PC-9 (cell line): ENCODE measurements at regions not wholly inside any gene's neighbourhood (a gene's known extent, or its start where the extent isn't known, plus 50 kb on each side); places are given as distances from the start of the nearest gene placed in this dataset.
A peak's percentile ranks its signal among the peaks of the same experiment; 100 is the strongest.

Experiments used
- BruUV-seq: library from RNA; stranded (reverse); fragments of 400-500 nt; replicated peaks from 2 replicates; lab custom pipeline; 2021; lab: Mats Ljungman, UMichigan
- CTCF ChIA-PET: fragments of 300-600 bp; sonication (Branson Sonifier 250); formaldehyde crosslinking; loops from one replicate; lab custom pipeline; 2022; ENCODE audit warnings: antibody characterized with exemption; lab: Charles Lee
- POLR2A ChIA-PET: fragments of 300-600 bp; sonication (Branson Sonifier 250); formaldehyde crosslinking; loops from one replicate; lab custom pipeline; 2022; ENCODE audit warnings: antibody characterized with exemption; ENCODE audit not compliant: unreplicated experiment; lab: Charles Lee
- DNase-seq, 2 experiments: peaks; one replicate each; pipeline versions ENCODE4 v3.0.0 to v3.0.0-alpha.2; 2015 to 2022; ENCODE audit warnings: mixed read lengths in 1 of 2
- H2AFZ ChIP-seq: fragments of 200-600 bp; sonication (generic); 2 replicates; pipeline ENCODE4 v1.8.1; 2017; ENCODE audit warnings: antibody characterized with exemption
- H3F3A ChIP-seq: fragments of 200-600 bp; sonication (generic); 2 replicates; pipeline ENCODE4 v1.8.1; 2017; ENCODE audit warnings: antibody characterized with exemption, mild to moderate bottlenecking, low read depth; ENCODE audit not compliant: insufficient read depth
- H3K27ac ChIP-seq: fragments of 200-600 bp; sonication (generic); 2 replicates; pipeline ENCODE4 v1.6.1; 2016; ENCODE audit warnings: mixed run types
- H3K27me3 ChIP-seq: fragments of 200-600 bp; sonication (generic); 2 replicates; pipeline ENCODE4 v1.6.1; 2016; ENCODE audit warnings: low read depth, mixed run types; ENCODE audit not compliant: insufficient read depth
- H3K36me3 ChIP-seq: fragments of 200-600 bp; sonication (generic); 2 replicates; pipeline ENCODE4 v1.6.1; 2016; ENCODE audit warnings: low read depth, mixed run types
- H3K4me1 ChIP-seq: fragments of 200-600 bp; sonication (generic); replicated peaks from 2 replicates; pipeline ENCODE4 v1.6.1; 2016; ENCODE audit warnings: mixed run types; ENCODE audit not compliant: insufficient read depth
- H3K4me2 ChIP-seq: fragments of 200-600 bp; sonication (generic); 2 replicates; pipeline ENCODE4 v1.6.1; 2017; ENCODE audit warnings: mixed run types
- H3K4me3 ChIP-seq: fragments of 200-600 bp; sonication (generic); 2 replicates; pipeline ENCODE4 v1.6.1; 2016; ENCODE audit warnings: mixed run types
- H3K79me2 ChIP-seq: fragments of 200-600 bp; sonication (generic); 2 replicates; pipeline ENCODE4 v1.6.1; 2017; ENCODE audit warnings: low read depth, mixed run types
- H3K9me2 ChIP-seq: fragments of 200-600 bp; sonication (generic); 2 replicates; pipeline ENCODE4 v1.8.1; 2017; ENCODE audit warnings: mild to moderate bottlenecking; ENCODE audit not compliant: insufficient read depth
- H3K9me3 ChIP-seq: fragments of 200-600 bp; sonication (generic); 2 replicates; pipeline ENCODE4 v1.8.1; 2016; ENCODE audit warnings: low read depth; ENCODE audit not compliant: insufficient read depth
- H4K20me1 ChIP-seq: fragments of 200-600 bp; sonication (generic); 2 replicates; pipeline ENCODE4 v1.8.1; 2017; ENCODE audit not compliant: insufficient read depth
- EZH2 ChIP-seq: fragments of 200-600 bp; sonication (generic); IDR thresholded peaks from 2 replicates; pipeline ENCODE4 v1.8.0; 2017; ENCODE audit warnings: antibody characterized with exemption, low read depth
- intact Hi-C: fragments of 100-400 bp; cut with micrococcal nuclease; formaldehyde crosslinking; loops from one replicate; pipeline ENCODE4 v1.10.0; 2022; ENCODE audit not compliant: unreplicated experiment
- TF ChIP-seq, protein P1 (sequence below): fragments of 200-600 bp; sonication (generic); conservative IDR thresholded peaks from 2 replicates; pipeline ENCODE4 v1.6.1; 2017; ENCODE audit warnings: mixed run types, antibody characterized with exemption, mild to moderate bottlenecking, moderate library complexity

GRCh38 chr2:8538531-8538930, 143.3 kb upstream of the ID2 start:
- Histone ChIP-seq H3K27ac (no peak overlapping the region), H3K79me2 (no peaks in the 10 kb centered on the region), H3K27me3 (peaks cover 90% of the 10 kb centered on the region), H3K9me3 (no peaks in the 10 kb centered on the region), H3K4me2 (no peak overlapping the region), H3K4me3 (no peak overlapping the region), H3K4me1 (peaks cover 9% of the 10 kb centered on the region; the same call in 1 of the 2 replicates), H2AFZ (no peak overlapping the region), H3K9me2 (no peaks in the 10 kb centered on the region), H4K20me1 (no peaks in the 10 kb centered on the region), H3K36me3 (no peaks in the 10 kb centered on the region), H3F3A (no peaks in the 10 kb centered on the region)
- TF ChIP-seq EZH2 = no peak
- TF ChIP-seq, protein P1, sequence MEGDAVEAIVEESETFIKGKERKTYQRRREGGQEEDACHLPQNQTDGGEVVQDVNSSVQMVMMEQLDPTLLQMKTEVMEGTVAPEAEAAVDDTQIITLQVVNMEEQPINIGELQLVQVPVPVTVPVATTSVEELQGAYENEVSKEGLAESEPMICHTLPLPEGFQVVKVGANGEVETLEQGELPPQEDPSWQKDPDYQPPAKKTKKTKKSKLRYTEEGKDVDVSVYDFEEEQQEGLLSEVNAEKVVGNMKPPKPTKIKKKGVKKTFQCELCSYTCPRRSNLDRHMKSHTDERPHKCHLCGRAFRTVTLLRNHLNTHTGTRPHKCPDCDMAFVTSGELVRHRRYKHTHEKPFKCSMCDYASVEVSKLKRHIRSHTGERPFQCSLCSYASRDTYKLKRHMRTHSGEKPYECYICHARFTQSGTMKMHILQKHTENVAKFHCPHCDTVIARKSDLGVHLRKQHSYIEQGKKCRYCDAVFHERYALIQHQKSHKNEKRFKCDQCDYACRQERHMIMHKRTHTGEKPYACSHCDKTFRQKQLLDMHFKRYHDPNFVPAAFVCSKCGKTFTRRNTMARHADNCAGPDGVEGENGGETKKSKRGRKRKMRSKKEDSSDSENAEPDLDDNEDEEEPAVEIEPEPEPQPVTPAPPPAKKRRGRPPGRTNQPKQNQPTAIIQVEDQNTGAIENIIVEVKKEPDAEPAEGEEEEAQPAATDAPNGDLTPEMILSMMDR = no peak
- ChIA-PET POLR2A (no interaction called here), CTCF (interaction anchor here (0.7 kb wide), 1 partner anchor 145 kb away, joined by 4 read pairs; no protein-coding TSS in a partner anchor)
- no TSS peak for BruUV-seq
- intact Hi-C loops = no loop called here
- no peak for DNase-seq

DNA sequence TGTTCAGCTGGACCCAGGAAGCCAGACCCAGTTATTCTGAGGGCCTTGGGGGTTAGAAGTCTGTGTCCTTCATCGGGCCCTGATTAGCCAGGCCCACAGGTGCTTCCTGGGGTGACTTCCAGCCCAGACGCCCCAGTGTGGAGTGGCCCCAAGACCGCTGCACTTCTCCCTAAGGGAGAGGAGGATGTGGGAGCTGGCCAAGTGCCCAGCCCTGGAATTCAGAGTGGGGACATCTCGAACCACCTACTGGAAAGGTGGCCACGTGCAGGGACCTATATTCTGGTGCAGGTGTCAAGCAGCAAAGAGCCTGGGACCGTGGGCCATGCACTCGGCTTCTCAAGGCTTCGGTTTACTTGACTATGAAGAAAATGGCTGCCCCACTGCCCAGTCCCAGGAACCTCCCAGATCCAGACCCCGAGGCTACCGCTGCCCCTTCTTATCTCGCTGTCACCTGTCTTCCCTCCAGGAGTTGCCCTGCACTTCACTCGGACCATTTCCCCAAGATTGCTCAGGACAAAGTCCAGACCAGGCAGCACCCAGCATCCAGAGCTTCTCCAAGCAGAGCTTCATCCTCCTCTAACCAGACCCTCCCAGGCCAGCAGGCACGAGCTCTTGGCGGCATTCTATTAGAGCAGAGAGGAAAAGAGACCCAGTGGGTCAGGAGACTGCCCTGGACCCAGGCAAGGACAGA, 142.8 kb upstream of the ID2 start:
- H3K4me1 ChIP-seq = peaks cover 9% of the 10 kb centered on the region; the same call in 1 of the 2 replicates
- no peak for DNase-seq

GRCh38 chr2:8539743-8540551, 141.9 kb upstream of the ID2 start:
- Histone ChIP-seq H3K4me3 (no peak overlapping the region), H3K4me2 (no peak overlapping the region), H3K27ac (no peak overlapping the region), H3K79me2 (no peaks in the 10 kb centered on the region), H3K4me1 (peaks cover 9% of the 10 kb centered on the region; the same call in 1 of the 2 replicates), H3F3A (no peaks in the 10 kb centered on the region), H3K36me3 (no peaks in the 10 kb centered on the region), H3K9me3 (no peaks in the 10 kb centered on the region), H2AFZ (no peak overlapping the region), H3K9me2 (no peaks in the 10 kb centered on the region), H4K20me1 (no peaks in the 10 kb centered on the region), H3K27me3 (peaks cover 90% of the 10 kb centered on the region)
- ChIA-PET CTCF (no interaction called here), POLR2A (no interaction called here)
- no TSS peak for BruUV-seq
- intact Hi-C loops = no loop called here
- peak; percentile 49 to 89 for DNase-seq
- no peak for TF ChIP-seq EZH2
- TF ChIP-seq, protein P1 = no peak

More for the DNA sequence above, 142.8 kb upstream of the ID2 start:
- no peaks in the 10 kb centered on the region for H3K9me2 ChIP-seq
- H3K36me3 ChIP-seq = no peaks in the 10 kb centered on the region
- ChIA-PET POLR2A (no interaction called here), CTCF (no interaction called here)
- H2AFZ ChIP-seq = no peak overlapping the region
- H4K20me1 ChIP-seq = no peaks in the 10 kb centered on the region
- no peaks in the 10 kb centered on the region for H3K9me3 ChIP-seq
- BruUV-seq = no TSS peak
- intact Hi-C loops = no loop called here
- TF ChIP-seq, protein P1 = no peak
- TF ChIP-seq EZH2 = no peak
- H3K4me3 ChIP-seq = no peak overlapping the region
- H3K27me3 ChIP-seq = peaks cover 90% of the 10 kb centered on the region
- no peak overlapping the region for H3K4me2 ChIP-seq
- H3K27ac ChIP-seq = no peak overlapping the region
- H3F3A ChIP-seq = no peaks in the 10 kb centered on the region
- no peaks in the 10 kb centered on the region for H3K79me2 ChIP-seq
